ENCODE measurements at regions not wholly inside any gene's neighbourhood (a gene's known extent, or its start where the extent isn't known, plus 50 kb on each side); places are given as distances from the start of the nearest gene placed in this dataset.

- POLR2A ChIA-PET (ENCODE audit: low non-redundant PET) = no interaction called here
- no peak overlapping the region for H3K27ac ChIP-seq
- no peak for TF ChIP-seq CTCF (conservative IDR thresholded peaks at IDR 0.05; ENCODE audit: low read depth)
- no peak for DNase-seq (ENCODE audit: low spot score)
- CTCF ChIA-PET = no interaction called here
Measured at GRCh38 chr5:116375926-116376325, 198.7 kb downstream of the SEMA6A start.

- no peak for TF ChIP-seq CTCF (conservative IDR thresholded peaks at IDR 0.05; ENCODE audit: low read depth)
- ChIA-PET CTCF (interaction anchor here (0.9 kb wide), 1 partner anchor 53 kb away, joined by 3 read pairs; no protein-coding TSS in a partner anchor), POLR2A (ENCODE audit: low non-redundant PET) (no interaction called here)
- no peak overlapping the region for H3K27ac ChIP-seq
- no peak for DNase-seq (ENCODE audit: low spot score)
Measured at GRCh38 chr5:116374434-116374852, 200.2 kb downstream of the SEMA6A start.

- DNase-seq (ENCODE audit: low spot score) = no peak
- CTCF ChIA-PET = interaction anchor here (0.6 kb wide), 1 partner anchor 649 kb away, joined by 3 read pairs; no protein-coding TSS in a partner anchor
- POLR2A ChIA-PET (ENCODE audit: low non-redundant PET) = no interaction called here
- no peak for TF ChIP-seq CTCF (conservative IDR thresholded peaks at IDR 0.05; ENCODE audit: low read depth)
- H3K27ac ChIP-seq = no peak overlapping the region
Measured at GRCh38 chr5:116372931-116373597, 201.6 kb downstream of the SEMA6A start.

GRCh38 chr5:116371935-116372334, 202.7 kb downstream of the SEMA6A start:
- DNase-seq (ENCODE audit: low spot score) = no peak
- H3K27ac ChIP-seq = no peak overlapping the region
- ChIA-PET CTCF (no interaction called here), POLR2A (ENCODE audit: low non-redundant PET) (no interaction called here)
- no peak for TF ChIP-seq CTCF (conservative IDR thresholded peaks at IDR 0.05; ENCODE audit: low read depth)

GRCh38 chr5:116371431-116371830, 203.2 kb downstream of the SEMA6A start:
- ChIA-PET CTCF (interaction anchor here (0.6 to 0.7 kb wide), 2 partner anchors 225 to 1645 kb away, joined by 5 read pairs; no protein-coding TSS in a partner anchor), POLR2A (ENCODE audit: low non-redundant PET) (interaction anchor here (0.7 kb wide), 1 partner anchor 92 kb away, joined by 3 read pairs; no protein-coding TSS in a partner anchor)
- no peak for TF ChIP-seq CTCF (conservative IDR thresholded peaks at IDR 0.05; ENCODE audit: low read depth)
- DNase-seq (ENCODE audit: low spot score) = no peak
- H3K27ac ChIP-seq = no peak overlapping the region

GRCh38 chr5:116370886-116371285, 203.7 kb downstream of the SEMA6A start:
- no peak for TF ChIP-seq CTCF (conservative IDR thresholded peaks at IDR 0.05; ENCODE audit: low read depth)
- POLR2A ChIA-PET (ENCODE audit: low non-redundant PET) = interaction anchor here (0.7 kb wide), 1 partner anchor 92 kb away, joined by 3 read pairs; no protein-coding TSS in a partner anchor
- CTCF ChIA-PET = interaction anchor here (0.6 to 0.7 kb wide), 2 partner anchors 225 to 1645 kb away, joined by 5 read pairs; no protein-coding TSS in a partner anchor
- DNase-seq (ENCODE audit: low spot score) = no peak
- no peak overlapping the region for H3K27ac ChIP-seq
